GM19395 (cell line): ENCODE measurements at regions not wholly inside any gene's neighbourhood (a gene's known extent, or its start where the extent isn't known, plus 50 kb on each side); places are given as distances from the start of the nearest gene placed in this dataset.

Experiments
- ATAC-seq: cut with Tn5 transposase; IDR thresholded peaks from one replicate; pipeline ENCODE4 v1.9.1; 2021; ENCODE audit warnings: mild to moderate bottlenecking, moderate library complexity; ENCODE audit not compliant: unreplicated experiment

GRCh38 chr4:8796096-8796495 lies 75.5 kb downstream of the HMX1 start:
- no peak for ATAC-seq

- no peak for ATAC-seq
These were observed 76.5 kb downstream of the HMX1 start for GRCh38 chr4:8795140-8795539.

GRCh38 chr4:8794491-8794890 lies 77.1 kb downstream of the HMX1 start:
- ATAC-seq, result no peak

GRCh38 chr4:8793571-8794160 lies 78.0 kb downstream of the HMX1 start:
- no peak for ATAC-seq

DNA sequence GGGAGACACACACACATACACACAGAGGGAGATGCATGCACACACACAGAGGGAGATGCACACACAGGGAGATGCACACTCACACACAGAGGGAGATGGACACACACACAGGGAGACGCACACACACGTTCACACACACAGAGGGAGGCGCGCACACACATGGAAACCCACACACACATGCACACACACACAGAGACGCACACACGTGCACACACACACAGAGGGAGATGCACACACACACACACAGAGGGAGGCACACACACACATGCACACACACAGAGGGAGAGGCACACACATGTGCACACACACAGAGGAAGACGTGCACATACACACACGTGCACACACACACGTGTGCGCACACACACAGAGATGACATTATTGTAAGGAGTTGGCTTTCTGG lies 79.1 kb downstream of the HMX1 start:
- ATAC-seq, result no peak

DNA sequence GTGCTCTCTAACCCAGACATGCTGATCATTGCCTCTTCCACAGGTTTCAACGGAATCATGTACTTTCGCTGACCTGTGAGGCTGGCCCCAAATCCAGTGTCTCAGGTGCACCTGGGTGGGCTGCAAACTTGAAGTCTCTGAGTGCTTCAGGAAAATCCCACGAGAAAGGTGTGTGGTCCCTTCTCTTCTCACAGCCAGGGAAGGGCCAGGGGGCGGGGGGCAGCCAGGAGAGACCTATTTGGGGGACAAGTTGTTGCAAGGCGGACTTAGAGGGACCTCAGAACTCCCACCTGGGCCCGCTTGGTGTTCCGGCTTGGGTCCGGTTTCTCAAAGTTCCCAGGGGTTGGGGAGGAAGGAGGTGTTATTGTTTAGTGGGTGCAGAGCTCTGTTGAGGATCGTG lies 80.0 kb downstream of the HMX1 start:
- ATAC-seq, result no peak

GRCh38 chr4:8790749-8791148 lies 80.9 kb downstream of the HMX1 start:
- ATAC-seq, result no peak

GRCh38 chr4:8788174-8788573 lies 83.5 kb downstream of the HMX1 start:
- ATAC-seq, result no peak

DNA sequence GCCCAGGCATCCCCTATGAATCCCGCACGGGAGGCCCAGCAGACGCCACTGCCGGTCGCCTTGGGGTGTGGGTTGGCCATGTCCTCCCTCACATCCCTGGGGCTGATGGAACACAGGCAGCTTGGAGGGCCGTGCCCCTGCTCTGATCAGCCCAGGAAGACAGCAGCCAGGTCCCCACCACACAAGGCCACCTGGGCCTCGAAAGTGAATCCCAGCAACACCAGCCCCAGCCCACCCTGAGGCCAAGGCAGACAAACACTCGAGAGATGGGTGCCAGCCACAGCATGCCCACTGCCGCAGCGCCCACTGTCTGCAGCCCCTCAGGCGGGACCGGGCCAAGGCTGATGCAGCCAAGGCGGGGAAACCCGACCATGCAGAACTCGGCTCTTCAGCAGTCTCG lies 85.5 kb downstream of the HMX1 start:
- no peak for ATAC-seq

DNA sequence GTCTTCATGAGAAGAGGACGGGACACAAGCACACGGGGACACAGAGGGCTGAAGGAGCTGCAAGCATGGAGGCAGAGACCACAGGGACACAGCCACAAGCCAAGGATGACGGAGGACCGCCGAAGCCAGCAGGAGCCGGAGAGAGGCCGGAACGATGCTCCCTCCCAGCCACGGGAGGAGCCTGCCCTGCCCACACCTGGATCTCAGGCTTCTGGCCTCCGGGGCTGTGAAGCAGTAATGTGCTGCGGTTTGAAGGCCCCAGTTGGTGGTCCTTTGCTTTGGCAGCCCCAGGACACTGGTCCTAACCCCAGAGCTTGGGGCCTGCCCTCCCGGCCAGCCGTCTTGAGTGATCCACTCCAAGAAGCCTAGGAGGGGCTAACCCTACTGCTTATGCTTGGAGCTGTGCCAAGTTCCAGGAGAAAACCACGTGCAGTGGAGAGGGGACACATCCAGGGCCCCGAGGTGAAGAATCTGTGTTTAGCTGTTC lies 85.9 kb downstream of the HMX1 start:
- ATAC-seq, result no peak

DNA sequence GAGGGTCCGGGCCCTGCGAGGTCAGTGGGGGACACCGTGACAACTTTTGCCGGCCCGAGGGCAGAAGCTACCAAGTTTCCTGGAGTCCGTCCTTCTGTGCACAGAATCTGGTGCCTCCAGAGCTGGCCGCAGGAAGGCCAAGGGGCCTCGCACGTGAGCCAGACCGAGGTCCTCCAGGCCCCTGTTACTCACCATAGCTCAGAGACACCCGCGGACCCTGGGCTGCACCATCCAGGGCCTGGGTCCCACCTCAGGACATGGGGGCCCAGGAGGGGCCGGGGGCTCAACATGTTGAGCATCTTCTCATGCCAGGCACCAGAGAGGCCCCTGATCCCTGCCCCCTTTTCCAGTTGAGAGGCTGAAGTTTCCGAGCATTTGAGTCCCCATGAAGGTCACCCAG lies 87.9 kb downstream of the HMX1 start:
- no peak for ATAC-seq

GRCh38 chr4:8782135-8782534 lies 89.5 kb downstream of the HMX1 start:
- no peak for ATAC-seq

DNA sequence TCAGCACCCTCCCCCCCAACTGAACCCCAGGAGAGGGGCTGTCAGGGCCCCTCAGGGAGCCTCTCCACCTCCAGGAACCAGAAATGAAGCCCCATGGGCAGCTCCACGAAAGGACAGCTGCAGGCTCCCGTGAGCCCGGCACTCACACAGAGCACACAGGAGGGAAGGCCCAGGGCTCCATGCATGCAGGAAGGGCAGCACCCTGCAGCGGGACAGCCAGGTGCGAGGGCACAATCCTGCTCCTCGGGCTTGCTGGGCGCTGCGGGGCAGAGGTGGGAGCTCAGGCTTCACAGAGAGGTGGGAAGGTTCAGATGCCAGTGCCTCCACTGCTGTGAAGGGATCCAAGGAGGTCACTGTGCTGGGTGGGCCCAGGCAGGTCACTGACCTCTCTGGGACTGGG lies 90.0 kb downstream of the HMX1 start:
- no peak for ATAC-seq

- ATAC-seq, result no peak
These were observed 90.9 kb downstream of the HMX1 start for GRCh38 chr4:8780596-8781368.

DNA sequence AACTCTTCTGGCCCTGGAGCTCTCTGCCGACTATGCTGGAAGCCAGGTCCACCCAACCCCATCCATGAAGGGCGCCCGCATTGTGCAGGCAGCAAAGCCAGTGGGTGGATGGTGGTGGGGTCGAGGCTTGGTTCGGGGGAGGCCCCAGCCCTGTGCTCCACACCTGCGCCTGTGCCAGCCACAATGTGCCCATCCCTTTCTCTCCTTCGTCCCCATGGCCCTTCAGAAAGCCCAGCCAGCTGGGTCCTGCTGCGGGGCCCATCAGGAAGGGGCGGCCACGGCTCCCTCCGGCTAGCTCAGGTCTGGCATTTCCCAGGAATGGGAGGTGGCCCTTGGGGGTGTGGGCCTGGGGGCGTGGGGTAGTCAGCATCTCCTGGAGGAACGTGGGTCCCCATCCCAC lies 91.6 kb downstream of the HMX1 start:
- no peak for ATAC-seq

DNA sequence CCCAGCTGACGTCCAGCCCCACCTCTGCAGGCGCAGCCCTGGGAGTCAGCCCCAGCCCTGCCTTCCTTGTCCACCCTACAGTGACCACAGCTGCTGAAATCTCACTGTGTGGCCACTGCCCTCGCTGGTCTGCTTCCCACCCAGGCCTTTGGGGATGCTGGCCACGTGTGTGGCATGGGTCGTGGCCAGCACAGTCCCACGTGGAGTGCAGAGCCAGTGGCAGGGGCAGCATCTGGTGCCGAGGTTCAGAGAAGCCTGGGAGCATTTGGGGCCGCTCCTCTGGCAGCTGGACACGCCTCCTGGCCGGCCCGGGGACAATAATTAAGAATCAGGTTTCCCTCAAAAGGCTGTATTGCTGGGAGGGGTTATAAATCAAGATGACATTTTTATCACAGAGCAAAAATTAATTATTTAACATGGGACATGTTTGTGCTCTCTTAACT lies 92.1 kb downstream of the HMX1 start:
- ATAC-seq, result no peak

DNA sequence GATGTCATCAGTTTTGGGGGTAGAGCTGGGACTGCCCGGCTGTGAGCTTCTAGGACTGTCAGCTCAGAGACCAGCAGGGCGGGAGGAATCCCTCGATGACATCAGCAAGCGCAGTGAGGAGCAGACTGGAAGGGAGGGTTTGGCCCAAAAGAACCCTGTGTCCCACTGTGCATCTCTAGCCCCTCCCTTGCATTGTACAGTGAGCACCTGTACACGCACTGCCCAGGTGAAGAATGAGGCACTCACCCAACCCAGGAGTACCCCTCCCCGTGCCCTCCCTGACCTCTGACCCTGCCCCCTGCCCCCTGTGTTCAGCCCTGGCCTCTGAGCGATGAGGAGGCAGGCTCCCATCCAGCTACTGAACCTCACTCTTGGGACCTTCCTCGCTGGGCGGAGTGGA lies 92.9 kb downstream of the HMX1 start:
- no peak for ATAC-seq

GRCh38 chr4:8778291-8778690 lies 93.3 kb downstream of the HMX1 start:
- no peak for ATAC-seq

DNA sequence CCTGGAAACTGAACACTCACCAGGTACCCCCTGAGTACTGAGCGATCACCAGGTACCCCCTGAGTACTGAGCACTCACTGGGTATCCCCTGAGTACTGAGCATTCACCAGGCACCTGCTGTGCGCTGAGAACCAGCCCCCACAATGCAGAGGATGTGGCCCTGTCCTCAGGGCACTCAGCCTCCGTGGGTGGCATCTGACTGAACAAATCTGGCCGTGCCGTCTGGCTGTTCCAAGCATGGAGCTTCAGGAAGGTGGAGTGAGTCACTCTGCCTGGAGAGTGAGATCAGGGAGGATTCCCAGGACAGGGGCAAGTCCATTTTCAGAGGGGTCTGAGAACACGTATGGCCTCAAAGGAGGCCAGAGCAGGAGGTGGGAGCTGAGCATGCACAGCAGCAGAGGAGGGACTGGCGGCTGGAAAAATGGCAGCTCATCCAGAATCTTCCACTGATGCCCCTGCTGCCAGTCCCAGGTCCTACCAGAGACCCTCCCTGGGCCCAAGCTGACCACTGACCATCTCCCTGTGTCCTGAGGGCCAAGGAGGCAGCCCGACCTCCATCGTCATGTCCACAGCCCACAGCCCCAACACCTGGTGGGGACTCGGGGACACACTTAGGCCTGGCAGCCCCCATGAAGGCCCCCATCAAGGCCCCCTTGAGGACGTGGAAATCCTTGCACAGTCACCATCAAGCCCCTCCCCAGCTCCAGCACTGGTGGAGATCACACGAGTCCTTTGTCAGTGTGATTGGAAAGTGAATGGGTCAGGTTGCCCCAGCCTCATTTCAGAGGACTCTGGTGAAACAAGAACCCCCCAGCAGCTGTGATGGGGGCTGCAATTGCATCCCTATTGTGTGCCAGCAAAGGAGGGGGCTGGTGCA lies 94.1 kb downstream of the HMX1 start:
- no peak for ATAC-seq

DNA sequence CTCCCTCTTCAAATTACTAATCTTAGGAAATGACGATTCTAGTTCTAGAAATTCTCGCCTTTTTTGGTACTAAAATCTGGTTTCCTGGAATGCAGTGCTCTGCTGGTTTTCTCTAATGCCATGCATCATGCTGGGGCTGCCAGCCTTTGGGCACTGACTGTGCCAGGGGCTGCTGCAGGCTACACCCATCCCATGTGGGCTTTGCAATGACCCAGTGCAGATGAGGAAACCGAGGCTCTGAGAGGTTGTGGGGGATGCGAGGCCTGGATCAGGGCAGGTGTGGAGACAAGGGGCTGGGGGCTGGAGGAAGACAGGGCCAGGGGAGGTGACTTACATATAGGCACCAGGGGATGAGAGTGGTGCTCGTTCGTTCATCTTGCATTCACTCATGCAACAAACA lies 95.3 kb downstream of the HMX1 start:
- ATAC-seq, result no peak

- no peak for ATAC-seq
These were observed 95.8 kb downstream of the HMX1 start for GRCh38 chr4:8775751-8776355.
